ENCODE measurements at regions not wholly inside any gene's neighbourhood (a gene's known extent, or its start where the extent isn't known, plus 50 kb on each side); places are given as distances from the start of the nearest gene placed in this dataset.

DNA sequence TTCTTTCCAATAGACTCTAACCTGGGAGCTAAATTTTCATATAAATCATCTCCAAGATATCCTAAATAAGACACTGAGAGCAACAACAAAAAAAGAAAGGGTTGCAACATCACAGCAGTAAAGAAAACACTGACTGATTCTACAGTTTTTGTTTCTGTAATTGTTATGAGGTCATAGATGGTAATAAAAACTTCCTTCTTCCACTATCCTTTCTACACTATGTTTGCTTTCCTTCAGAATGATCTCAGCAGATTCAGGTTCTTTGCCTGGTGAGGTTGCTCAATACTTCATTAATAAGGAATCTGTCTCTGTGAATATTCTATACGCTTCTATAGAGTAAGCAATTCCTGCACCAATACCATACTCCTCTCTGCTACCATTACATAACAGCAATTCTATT, 835.6 kb upstream of the GRAMD2B start:
- no peak for DNase-seq

DNA sequence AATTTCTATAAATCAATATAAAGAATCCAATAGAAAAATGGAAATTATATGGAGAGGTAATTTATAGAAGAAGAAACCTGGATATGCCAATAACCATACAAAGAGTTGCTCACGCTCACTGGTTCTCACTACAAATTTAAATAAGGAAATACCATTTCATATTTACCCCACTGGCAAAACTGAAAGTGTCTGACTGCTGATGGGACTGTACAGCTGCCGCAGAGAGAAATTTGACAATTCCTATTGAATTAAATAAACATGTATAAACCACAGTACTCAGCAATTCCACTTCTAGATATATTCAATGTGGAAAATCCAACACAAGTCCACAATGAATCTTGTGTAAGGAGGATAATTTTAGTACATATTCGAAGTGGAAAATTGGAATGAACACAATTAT, 830.4 kb upstream of the GRAMD2B start:
- DNase-seq, result no peak

DNA sequence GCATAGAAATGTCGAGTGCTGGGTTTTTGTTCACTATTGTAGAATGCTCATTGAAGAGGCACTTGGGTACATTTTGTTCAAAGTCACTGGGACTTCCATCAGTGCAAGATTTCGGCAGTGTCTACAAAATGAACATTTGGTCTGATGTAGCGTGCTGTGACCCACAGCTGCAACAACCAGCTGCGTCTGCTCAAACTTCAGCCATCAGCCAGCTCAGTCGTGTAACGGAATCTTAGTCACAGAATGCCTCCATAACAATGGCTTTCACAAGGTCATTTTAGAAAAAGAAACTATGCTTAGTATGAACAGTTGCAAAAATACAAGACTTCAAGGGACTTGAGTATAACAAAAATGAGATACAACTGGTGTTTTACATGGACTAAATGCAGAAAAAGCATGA, 828.1 kb upstream of the GRAMD2B start:
- DNase-seq, result no peak

DNA sequence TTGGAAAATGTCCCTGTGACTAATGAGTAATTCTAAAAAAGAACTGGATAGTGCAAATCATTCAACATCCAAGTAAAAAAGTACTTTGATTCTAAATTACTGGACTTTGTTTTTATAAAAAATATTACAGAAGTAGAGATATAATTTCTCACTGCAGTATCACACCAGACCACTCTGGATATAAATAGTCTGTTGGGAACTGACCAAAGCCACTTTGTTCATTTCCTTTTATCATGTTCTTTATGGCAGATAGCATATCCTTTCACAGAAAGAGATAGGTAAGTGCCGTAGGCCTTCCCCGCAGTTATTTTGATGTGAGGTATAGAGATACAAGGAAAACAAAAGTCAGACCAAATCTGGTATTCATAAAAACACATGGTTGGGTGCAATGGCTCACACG, 827.4 kb upstream of the GRAMD2B start:
- DNase-seq, result no peak

DNA sequence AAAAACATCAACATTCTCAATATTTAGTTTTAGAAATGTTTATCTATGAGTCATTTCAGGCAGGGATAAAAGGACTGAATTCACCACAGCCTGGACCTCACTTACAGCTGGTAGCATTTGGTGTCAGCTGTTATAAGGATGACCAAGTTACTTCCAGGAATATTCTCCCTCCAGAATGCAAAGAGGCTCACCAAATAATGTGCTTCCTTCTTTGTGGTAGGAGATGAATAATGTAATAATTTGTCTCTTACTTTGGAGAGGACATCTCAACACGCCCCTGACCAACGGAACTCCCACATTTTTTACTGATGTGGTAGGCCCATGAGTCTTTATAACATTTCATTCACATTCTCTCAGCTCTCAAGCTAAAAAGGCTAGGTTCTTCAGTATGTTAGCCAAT, 825.9 kb upstream of the GRAMD2B start:
- DNase-seq, result no peak

DNA sequence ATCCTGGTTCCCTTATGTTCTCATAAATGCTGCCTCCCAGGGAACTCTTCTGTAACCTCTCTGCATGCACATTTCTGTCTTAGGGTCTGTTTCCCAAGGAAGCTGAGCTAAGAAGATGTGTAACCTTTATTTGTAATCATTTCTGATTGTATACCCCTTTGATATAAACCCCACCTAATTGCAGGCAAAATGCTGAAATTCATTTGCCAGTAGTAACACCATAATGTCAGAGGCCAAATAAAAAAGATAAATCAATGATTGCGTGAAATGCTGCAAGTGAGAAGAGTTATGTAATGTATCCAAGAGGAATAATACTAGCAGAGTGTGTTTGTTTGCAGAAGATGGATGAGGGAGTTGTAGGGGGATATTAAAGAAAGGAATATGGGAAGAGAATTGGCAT, 822.6 kb upstream of the GRAMD2B start:
- no peak for DNase-seq

DNA sequence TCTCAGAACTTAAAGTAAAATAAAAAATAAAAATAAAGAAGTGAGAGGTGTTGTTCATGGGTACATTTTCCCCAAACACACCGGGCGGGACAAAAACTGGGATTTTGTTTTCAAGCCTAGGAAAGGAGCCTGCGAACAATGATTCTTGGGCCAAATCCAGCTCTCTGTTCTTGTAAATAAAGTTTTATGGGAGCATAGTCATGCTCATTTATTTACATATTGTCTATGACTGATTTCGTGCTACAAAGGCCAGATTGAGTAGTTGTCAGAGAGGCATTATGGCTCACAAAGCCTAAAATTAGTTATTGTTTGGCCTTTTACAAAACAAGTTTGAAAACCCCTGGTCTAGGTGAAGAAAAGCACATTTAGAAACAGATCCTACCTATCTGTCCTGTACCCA, 821.0 kb upstream of the GRAMD2B start:
- no peak for DNase-seq

DNA sequence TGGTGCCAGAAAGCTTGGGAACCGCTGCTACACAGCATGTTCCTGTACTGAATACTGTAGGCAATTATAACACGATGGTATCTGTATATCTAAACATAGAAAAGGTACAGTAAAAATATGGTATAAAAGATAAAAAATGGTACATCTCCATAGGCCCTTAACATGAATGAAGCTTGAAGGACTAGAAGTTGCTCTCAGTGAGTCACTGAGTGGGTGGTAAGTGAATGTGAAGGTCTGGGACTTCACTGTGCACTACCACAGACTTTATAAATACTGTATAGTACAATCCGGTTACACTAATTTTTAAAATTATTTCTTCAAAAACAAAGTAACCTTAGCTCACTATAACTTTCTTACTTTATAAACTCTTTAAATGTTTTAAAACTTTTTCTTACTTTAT, 819.9 kb upstream of the GRAMD2B start:
- DNase-seq, result no peak

DNA sequence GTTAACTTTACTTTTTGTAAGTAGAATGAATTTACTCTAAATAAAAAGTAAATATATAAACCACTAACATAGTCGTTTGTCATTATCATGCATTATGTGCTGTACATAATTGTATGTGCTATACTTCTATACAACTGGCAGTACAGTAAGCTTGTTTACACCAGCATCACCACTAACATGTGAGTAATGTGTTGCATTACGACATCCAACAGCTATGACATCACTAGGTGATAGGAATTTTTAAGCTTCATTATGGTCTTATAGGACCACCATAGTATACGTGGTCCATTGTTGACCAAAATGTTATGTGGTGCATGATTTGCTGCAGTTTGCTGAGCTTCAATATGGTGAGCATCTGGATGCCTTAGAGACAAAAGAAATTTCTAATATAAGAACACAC, 819.1 kb upstream of the GRAMD2B start:
- no peak for DNase-seq

DNA sequence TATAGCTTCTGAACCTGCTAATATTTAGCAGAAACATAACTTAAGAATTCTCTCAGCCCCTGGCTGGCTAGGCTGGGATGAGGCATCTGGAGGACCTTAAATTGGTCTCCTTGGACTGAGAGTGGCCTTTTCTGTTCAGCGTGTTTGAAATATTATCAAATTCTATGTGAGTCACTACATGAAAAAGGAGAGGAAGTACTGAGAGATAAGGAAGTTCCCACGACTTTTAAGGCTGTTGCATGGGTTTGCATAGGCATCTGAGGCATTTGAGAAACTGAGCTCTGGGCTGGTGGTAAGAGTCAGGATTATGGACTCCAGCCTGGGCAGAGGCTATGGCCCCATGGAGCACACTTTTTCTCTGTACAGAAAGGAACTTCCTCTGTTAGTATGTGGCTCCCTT, 816.2 kb upstream of the GRAMD2B start:
- DNase-seq, result no peak

DNA sequence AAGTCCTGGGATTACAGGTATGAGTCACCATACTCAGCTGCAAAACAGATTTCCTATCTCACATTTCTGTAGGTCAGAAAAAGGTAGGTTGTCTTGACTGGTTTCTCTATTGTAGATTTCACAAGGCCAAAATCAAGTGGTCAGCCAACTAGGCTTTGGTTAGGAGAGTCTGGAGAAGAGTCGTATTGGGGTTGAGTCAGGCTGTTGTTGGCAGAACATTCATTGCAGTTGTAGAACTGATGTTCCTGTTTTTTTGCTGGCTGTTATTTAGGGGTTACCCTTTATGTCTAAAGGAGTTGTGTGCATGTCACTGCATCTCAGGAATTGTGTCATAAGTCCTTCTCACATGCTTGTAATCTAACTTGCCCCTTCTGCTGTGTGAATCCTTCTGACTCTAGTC, 814.2 kb upstream of the GRAMD2B start:
- DNase-seq, result no peak

DNA sequence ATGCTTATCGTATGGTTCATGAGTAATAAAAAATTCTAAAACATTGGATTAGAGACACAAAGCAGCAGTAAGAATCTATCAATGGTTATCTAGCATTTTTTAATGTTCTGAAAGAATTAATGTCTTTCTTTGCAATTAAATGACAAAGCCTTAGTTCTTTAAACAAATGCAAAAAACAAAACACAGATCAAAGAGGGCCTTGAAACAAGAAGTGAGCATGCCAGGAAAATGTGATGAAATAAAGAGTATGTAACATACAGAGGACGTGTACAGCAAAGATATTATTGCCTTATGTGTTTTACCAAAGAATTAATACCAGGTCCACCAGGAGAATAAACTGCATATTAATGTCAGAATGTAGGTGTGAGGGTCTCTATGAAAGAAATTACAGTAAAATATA, 812.3 kb upstream of the GRAMD2B start:
- DNase-seq, result no peak

DNA sequence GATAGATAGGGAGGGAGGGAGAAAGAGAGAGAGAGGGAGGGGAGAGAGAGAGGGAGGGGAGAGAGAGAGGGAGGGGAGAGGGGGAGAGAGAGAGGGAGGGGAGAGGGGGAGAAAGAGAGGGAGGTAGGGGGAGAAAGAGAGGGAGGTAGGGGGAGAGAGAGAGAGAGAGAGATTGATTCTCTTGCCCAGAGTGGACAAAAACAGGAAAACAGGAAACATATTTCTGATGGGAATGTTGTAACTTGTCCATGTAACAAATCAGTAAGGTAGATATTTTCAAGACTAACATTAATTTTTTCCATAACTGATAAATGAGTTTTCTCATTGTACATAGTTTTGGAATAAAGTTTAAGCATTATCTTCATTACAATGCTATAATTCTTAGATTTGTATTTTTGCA, 811.7 kb upstream of the GRAMD2B start:
- DNase-seq, result no peak

DNA sequence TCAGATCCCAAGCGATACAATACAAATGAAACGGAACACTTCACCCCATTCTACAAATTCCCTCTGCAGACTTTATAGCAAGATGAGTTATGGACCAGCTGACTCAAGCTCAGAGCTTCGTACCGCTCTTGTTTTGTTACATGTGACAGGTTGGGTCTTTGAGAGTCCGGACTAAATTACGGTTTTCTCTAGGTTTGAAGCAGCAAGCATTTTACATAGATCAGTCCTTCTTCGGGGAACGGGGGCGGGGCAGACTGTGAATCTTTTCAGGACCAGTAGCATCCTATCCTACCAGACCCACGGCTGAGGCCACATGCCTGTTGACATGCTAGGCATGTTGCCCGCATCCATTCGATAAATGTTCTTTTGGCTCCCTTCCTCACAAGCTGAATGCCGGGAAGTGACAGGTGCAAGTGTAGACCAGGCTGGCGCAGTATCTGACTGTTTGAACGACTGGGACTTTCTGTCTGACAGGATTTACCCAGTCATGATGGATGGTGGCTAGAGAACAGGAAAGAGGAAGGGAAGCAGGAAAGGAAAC, 811.0 kb upstream of the GRAMD2B start:
- DNase-seq, result no peak

DNA sequence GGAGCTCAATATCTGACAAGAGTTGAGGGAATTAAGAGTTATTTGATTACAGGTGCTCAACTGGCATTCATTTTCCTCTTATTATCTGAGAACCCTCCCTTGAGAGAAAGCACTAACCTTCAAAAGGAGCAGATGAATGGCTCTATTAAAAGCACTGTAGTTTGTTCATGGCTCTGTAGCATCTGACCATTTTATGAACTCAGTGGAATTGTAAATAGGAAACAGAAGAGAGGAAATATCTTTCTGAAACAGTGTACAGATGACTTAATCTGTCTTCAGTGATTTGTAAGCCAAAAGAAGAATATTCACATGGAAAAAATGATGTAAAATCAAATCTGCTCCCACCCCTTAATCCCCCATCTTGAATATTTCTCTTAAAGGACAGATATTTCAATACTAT, 810.4 kb upstream of the GRAMD2B start:
- no peak for DNase-seq

DNA sequence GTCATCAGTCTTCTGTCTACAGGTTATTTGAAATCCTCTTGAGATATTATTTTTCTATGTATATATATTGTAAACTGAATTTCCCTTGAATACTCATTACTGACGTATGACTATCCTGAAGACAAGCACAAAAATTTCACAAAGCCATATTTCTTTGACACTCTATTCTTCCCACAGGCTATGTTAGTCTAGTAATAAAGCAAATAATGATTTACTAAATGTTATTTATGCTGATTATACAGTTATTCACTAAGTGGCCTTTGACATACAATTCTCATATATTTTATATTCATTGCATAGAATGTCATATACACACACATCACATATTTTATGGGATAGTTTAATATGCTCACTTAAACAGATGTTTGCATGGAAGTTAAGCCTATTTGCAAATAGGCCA, 793.0 kb upstream of the GRAMD2B start:
- no peak for DNase-seq

DNA sequence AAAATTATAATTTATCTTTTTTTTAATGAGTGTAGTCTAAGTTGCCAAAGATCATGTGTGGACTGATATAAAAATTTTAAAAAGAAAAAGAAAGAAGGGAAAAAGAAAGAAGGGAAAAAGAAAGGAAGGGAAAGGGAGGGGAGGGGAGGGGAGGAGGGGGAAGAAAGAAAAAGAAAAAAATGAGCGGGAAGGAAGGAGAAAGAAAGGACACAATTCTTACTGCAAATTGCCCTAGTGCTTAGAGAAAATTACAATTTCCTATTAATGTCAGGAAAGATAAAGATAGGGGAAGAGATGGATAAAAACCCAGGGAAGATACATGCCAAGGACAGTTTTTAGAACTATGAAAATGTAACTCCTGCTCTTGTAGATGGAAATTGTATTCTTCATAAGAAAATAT, 789.7 kb upstream of the GRAMD2B start:
- DNase-seq, result no peak

DNA sequence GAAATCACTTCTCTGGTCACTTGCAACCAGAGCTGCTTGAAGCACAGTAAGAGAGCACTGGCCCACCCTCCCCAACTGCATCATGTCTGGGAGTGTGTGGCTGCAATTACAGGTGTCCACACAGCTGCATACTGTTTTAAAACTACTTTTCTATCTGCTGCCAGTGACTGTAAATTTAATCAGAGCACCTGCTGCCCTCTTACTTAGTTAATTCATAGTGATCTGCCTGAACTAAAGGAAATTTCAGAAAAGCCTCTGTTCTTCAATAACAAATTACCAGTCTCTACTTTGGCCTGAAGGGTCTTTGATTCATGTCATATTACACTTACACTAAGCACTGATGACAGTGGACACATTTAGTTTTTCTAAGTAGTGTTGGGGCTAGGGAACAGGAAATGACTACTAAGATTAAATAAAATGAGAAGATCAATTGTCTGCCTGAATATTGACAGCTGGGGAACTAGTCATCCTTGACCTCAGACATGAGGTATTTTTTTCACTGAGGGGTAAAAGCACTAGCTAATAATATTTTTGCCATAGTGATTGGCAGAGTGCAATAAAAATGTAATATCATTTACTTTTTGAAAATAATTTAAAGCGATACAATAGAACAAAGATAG, 788.9 kb upstream of the GRAMD2B start:
- no peak for DNase-seq

DNA sequence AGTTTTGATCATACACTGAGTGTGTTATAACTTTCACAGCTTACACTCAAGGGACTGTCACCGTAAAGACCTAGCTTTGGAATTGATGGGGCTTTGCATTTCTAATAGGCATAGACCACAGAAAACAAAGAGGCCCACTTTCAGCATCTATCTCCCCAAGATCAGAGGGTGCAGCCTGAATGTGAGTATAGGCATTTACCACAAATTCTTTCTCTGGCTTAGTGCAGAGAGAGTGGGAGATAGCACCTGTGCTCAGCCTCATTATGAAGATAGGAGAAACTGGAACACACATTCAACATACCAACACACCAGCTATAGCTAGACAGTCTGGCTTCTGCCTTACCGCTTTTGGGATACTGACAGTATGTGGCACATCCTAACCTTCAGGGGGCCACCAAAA, 783.4 kb upstream of the GRAMD2B start:
- DNase-seq, result no peak

DNA sequence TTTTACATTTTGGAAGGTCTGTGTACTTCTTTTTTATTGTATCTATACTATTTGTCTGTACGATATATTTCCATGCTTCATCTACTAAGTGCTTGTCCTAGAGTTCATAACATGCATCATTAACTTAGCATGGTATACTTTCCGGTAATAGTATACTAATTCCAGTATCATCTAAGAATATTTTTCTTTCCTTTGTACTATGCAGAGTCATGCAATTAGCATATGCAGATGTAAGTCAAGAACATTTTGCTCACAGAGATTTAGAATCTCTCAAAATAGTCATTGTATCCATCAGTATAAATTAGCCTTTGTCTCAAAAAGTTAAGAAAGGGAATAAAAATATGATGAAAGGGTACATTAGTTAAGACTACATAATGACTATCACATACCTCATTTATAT, 770.4 kb upstream of the GRAMD2B start:
- no peak for DNase-seq

DNA sequence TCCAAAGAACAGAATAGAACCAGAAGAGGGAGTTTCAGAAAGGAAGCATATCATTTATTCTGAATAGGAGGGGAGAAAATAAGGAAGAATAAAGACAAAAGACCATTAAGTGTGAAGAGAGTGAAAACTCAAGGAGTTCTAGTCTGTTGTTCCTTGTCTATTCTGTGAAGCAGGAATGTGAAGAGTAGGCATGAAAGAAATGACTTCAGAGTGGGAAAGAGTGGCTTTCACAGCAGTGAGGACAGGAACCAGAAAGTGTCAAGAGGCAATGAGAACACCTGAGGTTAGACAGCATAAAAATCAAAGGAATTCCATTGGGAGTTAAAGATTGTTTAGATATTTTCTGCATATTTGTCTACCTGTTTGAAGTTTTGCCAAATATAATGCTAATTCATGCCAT, 768.8 kb upstream of the GRAMD2B start:
- no peak for DNase-seq

DNA sequence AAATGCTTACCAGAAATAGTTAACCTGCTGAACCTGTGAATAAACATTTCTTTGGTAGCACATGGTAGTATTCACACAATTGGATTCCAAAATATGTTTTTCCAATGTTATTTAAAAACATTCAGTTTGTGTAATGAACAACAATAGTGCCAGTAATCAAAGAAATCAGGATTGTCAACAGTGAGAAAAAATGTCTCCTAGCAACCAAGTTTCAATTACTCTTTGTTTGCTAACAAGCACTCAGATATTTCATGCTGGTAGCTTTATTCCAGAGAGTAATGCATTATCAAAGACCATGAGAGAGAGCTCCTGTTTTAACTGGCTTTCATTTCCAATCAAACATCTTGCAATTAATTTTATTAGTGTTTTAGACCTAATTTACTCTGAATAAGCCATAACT, 768.1 kb upstream of the GRAMD2B start:
- no peak for DNase-seq

DNA sequence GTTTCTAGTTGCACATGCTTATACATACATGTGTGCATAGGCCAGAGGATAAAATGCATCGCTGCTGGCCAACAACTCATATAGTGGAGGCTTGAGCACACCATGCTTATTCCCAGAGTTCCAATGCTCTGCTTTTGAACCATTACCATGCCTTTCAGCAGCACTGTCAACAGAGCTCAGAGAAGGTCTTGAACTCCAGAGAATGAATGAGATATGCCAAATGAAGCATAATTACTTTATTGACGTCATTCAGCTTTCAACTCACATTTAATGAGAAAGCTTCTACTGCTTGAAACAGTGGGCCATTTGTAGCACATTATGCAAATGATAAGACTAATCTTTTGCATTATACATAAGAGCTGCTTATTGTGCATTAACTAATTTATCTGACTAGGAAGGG, 765.3 kb upstream of the GRAMD2B start:
- DNase-seq, result no peak

DNA sequence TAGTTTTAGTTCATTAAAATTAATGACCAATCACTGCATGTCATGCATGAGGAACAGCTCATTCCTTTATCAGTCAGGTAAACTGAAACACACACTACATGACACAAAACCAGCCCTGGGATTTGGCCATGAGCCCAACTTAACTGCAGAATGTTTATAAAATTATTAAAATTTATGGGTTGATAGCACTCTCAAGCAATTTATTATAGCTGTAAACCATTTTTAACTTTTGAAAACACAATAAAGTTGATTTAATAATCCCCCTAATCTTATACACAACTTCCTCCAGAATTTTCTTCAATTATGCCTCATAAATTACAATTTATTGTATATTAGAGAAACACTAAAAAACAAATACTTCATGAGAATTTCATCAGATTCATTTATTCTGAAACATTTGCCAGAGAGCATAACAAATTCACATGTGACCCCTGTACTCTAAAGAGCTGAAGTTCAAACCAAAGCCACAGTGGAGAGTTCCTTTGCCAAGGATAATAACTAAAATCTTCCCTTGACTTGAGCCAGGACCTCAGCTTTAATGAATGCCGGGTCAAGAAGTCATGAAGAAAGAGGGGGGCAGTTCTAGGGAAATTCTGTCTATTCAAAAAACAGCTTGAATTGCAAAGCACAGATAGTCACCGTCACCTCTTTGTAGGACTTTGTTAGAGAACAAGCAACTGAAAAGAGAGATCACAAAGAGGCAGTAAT, 763.7 kb upstream of the GRAMD2B start:
- no peak for DNase-seq
